NB4 (cell line): ENCODE measurements at regions not wholly inside any gene's neighbourhood (a gene's known extent, or its start where the extent isn't known, plus 50 kb on each side); places are given as distances from the start of the nearest gene placed in this dataset.

Source experiments
- CTCF ChIP-seq: IDR thresholded peaks from one replicate; pipeline ENCODE4 v1.5.1; 2012; ENCODE audit warnings: low read depth, low read length
- MAX ChIP-seq: IDR thresholded peaks from 2 replicates; pipeline ENCODE4 v1.6.1; 2011; ENCODE audit warnings: low read depth, low read length
- POLR2A ChIP-seq: IDR thresholded peaks from 2 replicates; pipeline ENCODE4 v1.6.1; 2011; ENCODE audit warnings: mild to moderate bottlenecking; ENCODE audit not compliant: insufficient read length; ENCODE audit errors: extremely low read depth

- TF ChIP-seq POLR2A (no peak), CTCF (no peak), MAX (no peak)
These were observed 92.1 kb upstream of the COL21A1 start for GRCh38 chr6:56339524-56339923.
